VCaP (cell line): ENCODE measurements at regions not wholly inside any gene's neighbourhood (a gene's known extent, or its start where the extent isn't known, plus 50 kb on each side); places are given as distances from the start of the nearest gene placed in this dataset.

Experiments
- H3K27ac ChIP-seq: fragments of 450-650 bp; 2 replicates; pipeline ENCODE4 v1.5.1; 2017
- CTCF ChIP-seq: fragments of 450-650 bp; conservative IDR thresholded peaks from 2 replicates; pipeline ENCODE4 v1.5.1; 2017; ENCODE audit warnings: mild to moderate bottlenecking, moderate library complexity

GRCh38 chr4:133464311-133464710 lies 315.2 kb downstream of the PCDH10 start:
- TF ChIP-seq CTCF: no peak
- no peak overlapping the region for H3K27ac ChIP-seq

- H3K27ac ChIP-seq: no peak overlapping the region
- no peak for TF ChIP-seq CTCF
Observed at GRCh38 chr4:133452678-133453077, 303.6 kb downstream of the PCDH10 start.

- no peak for TF ChIP-seq CTCF
- no peak overlapping the region for H3K27ac ChIP-seq
Observed at GRCh38 chr4:133450813-133451212, 301.7 kb downstream of the PCDH10 start.

- no peak for TF ChIP-seq CTCF
- no peak overlapping the region for H3K27ac ChIP-seq
Observed at GRCh38 chr4:133440404-133440803, 291.3 kb downstream of the PCDH10 start.

- TF ChIP-seq CTCF: no peak
- no peak overlapping the region for H3K27ac ChIP-seq
Observed at GRCh38 chr4:133439830-133440229, 290.7 kb downstream of the PCDH10 start.

- no peak for TF ChIP-seq CTCF
- H3K27ac ChIP-seq: no peak overlapping the region
Observed at GRCh38 chr4:133424605-133425004, 275.5 kb downstream of the PCDH10 start.

GRCh38 chr4:133403913-133404312 lies 254.8 kb downstream of the PCDH10 start:
- no peak for TF ChIP-seq CTCF
- no peak overlapping the region for H3K27ac ChIP-seq

- no peak overlapping the region for H3K27ac ChIP-seq
Observed at GRCh38 chr4:133402616-133403015, 253.5 kb downstream of the PCDH10 start.

More at GRCh38 chr4:133402616-133403015, 253.5 kb downstream of the PCDH10 start:
- TF ChIP-seq CTCF: no peak
